ENCODE measurements at regions not wholly inside any gene's neighbourhood (a gene's known extent, or its start where the extent isn't known, plus 50 kb on each side); places are given as distances from the start of the nearest gene placed in this dataset.

- H3K4me3 ChIP-seq (ENCODE audit: low read depth, low read length): no peak overlapping the region
- no peak for DNase-seq (ENCODE audit: low read depth)
- TF ChIP-seq MYC (IDR thresholded peaks at IDR 0.05; ENCODE audit: low read depth, low read length) (no peak), MAX (IDR thresholded peaks at IDR 0.05; ENCODE audit: low read depth, low read length) (no peak), POLR2A (IDR thresholded peaks at IDR 0.05; ENCODE audit: extremely low read depth, insufficient read length) (no peak)
- TF ChIP-seq, protein P1, sequence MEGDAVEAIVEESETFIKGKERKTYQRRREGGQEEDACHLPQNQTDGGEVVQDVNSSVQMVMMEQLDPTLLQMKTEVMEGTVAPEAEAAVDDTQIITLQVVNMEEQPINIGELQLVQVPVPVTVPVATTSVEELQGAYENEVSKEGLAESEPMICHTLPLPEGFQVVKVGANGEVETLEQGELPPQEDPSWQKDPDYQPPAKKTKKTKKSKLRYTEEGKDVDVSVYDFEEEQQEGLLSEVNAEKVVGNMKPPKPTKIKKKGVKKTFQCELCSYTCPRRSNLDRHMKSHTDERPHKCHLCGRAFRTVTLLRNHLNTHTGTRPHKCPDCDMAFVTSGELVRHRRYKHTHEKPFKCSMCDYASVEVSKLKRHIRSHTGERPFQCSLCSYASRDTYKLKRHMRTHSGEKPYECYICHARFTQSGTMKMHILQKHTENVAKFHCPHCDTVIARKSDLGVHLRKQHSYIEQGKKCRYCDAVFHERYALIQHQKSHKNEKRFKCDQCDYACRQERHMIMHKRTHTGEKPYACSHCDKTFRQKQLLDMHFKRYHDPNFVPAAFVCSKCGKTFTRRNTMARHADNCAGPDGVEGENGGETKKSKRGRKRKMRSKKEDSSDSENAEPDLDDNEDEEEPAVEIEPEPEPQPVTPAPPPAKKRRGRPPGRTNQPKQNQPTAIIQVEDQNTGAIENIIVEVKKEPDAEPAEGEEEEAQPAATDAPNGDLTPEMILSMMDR (IDR thresholded peaks at IDR 0.05; ENCODE audit: low read depth, low read length): no peak
These were observed 198.7 kb upstream of the MEIS1 start for GRCh38 chr2:66236067-66236685.

- H3K4me3 ChIP-seq (ENCODE audit: low read depth, low read length): no peak overlapping the region
- no peak for DNase-seq (ENCODE audit: low read depth)
- TF ChIP-seq, protein P1 (IDR thresholded peaks at IDR 0.05; ENCODE audit: low read depth, low read length): no peak
- TF ChIP-seq MAX (IDR thresholded peaks at IDR 0.05; ENCODE audit: low read depth, low read length) (no peak), POLR2A (IDR thresholded peaks at IDR 0.05; ENCODE audit: extremely low read depth, insufficient read length) (no peak), MYC (IDR thresholded peaks at IDR 0.05; ENCODE audit: low read depth, low read length) (no peak)
These were observed 199.5 kb upstream of the MEIS1 start for GRCh38 chr2:66235428-66235827.

DNA sequence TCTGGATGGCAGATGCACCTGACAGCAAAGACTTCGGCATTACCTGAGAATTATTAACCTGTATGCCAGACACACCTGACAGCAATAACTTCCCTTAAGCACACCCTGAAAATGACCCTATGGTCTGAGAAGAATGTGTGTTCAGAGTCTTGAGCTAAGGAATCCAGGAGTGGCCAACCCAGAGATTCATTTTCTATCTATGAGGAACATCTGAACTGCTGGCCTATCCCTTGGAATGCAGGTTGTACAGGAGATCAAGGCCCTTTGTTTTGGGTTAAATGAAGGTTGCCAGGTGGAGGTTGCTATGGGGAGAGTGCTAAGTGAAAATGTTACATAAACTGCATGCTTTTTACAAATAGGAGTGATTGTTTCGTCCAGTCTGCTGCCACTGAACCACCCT is 200.9 kb upstream of the MEIS1 start:
- TF ChIP-seq MAX (IDR thresholded peaks at IDR 0.05; ENCODE audit: low read depth, low read length): no peak
- TF ChIP-seq POLR2A (IDR thresholded peaks at IDR 0.05; ENCODE audit: extremely low read depth, insufficient read length): no peak
- TF ChIP-seq, protein P1 (IDR thresholded peaks at IDR 0.05; ENCODE audit: low read depth, low read length): no peak
- no peak for TF ChIP-seq MYC (IDR thresholded peaks at IDR 0.05; ENCODE audit: low read depth, low read length)
- H3K4me3 ChIP-seq (ENCODE audit: low read depth, low read length): no peak overlapping the region

GRCh38 chr2:66228128-66228547 is 206.8 kb upstream of the MEIS1 start:
- TF ChIP-seq MAX (IDR thresholded peaks at IDR 0.05; ENCODE audit: low read depth, low read length) (no peak), MYC (IDR thresholded peaks at IDR 0.05; ENCODE audit: low read depth, low read length) (no peak), POLR2A (IDR thresholded peaks at IDR 0.05; ENCODE audit: extremely low read depth, insufficient read length) (no peak)
- TF ChIP-seq, protein P1 (IDR thresholded peaks at IDR 0.05; ENCODE audit: low read depth, low read length): no peak
- DNase-seq (ENCODE audit: low read depth): no peak
- no peak overlapping the region for H3K4me3 ChIP-seq (ENCODE audit: low read depth, low read length)

More for the DNA sequence above, 200.9 kb upstream of the MEIS1 start:
- DNase-seq (ENCODE audit: low read depth): no peak

DNA sequence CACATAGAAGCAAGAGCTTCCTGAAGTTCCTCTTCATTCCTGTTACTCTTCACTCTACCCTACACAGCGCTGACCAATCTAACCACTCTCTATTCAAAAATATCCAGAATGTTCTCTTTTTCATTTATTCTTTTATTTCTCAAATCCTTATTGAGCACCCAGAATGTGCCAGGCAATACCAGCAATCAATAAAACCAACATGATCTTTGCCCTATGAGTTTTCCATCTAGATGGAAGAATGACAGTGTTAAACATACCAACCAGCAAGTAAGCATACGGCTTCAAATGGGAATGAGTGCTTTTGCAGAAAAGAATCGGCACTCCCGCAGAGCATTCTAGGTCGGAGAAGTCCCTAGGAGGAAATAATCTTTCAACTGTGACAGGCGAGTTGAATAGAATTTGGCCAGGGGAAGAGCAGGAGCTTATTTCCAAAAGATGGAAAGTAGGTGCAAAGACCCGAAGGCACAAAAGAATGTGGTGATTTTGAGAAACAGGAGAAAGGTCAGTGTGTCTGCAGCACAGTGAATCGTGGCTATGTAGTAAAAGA is 217.8 kb upstream of the MEIS1 start:
- TF ChIP-seq POLR2A (IDR thresholded peaks at IDR 0.05; ENCODE audit: extremely low read depth, insufficient read length) (no peak), MAX (IDR thresholded peaks at IDR 0.05; ENCODE audit: low read depth, low read length) (no peak), MYC (IDR thresholded peaks at IDR 0.05; ENCODE audit: low read depth, low read length) (no peak)
- TF ChIP-seq, protein P1 (IDR thresholded peaks at IDR 0.05; ENCODE audit: low read depth, low read length): no peak
- no peak overlapping the region for H3K4me3 ChIP-seq (ENCODE audit: low read depth, low read length)
- no peak for DNase-seq (ENCODE audit: low read depth)

All from NB4 (cell line).